Nephron (organoid): ENCODE measurements at regions not wholly inside any gene's neighbourhood (a gene's known extent, or its start where the extent isn't known, plus 50 kb on each side); places are given as distances from the start of the nearest gene placed in this dataset.
A peak's percentile ranks its signal among the peaks of the same experiment; 100 is the strongest.

Experiments used
- H3K27ac Mint-ChIP-seq, 3 experiments: 2 replicates each; pipeline ENCODE4 v1.8.0; 2020; ENCODE audit warnings: mixed read lengths in 3 of 3, mild to moderate bottlenecking in 2 of 3, moderate library complexity in 1 of 3
- H3K27me3 Mint-ChIP-seq: 2 replicates; pipeline ENCODE4 v1.8.0; 2021; ENCODE audit warnings: low read depth, mild to moderate bottlenecking, moderate library complexity, mixed read lengths
- H3K36me3 Mint-ChIP-seq: 2 replicates; pipeline ENCODE4 v1.8.0; 2020; ENCODE audit warnings: low read depth, mixed read lengths
- H3K4me1 Mint-ChIP-seq: 2 replicates; pipeline ENCODE4 v1.8.0; 2020; ENCODE audit warnings: mixed read lengths
- H3K4me3 Mint-ChIP-seq, 3 experiments: 2 replicates each; pipeline ENCODE4 v1.8.0; 2020; ENCODE audit warnings: mild to moderate bottlenecking in 3 of 3, mixed read lengths in 3 of 3, moderate library complexity in 2 of 3
- H3K9me3 Mint-ChIP-seq: 2 replicates; pipeline ENCODE4 v1.8.0; 2020; ENCODE audit warnings: mixed read lengths
- TF ChIP-seq, protein P1 (sequence below), 3 experiments: fragments of 200-600 bp; sonication (generic); IDR thresholded peaks; one replicate each; pipeline ENCODE4 v1.5.0; 2021; ENCODE audit warnings: antibody characterized with exemption in 3 of 3; ENCODE audit not compliant: unreplicated experiment in 3 of 3

DNA sequence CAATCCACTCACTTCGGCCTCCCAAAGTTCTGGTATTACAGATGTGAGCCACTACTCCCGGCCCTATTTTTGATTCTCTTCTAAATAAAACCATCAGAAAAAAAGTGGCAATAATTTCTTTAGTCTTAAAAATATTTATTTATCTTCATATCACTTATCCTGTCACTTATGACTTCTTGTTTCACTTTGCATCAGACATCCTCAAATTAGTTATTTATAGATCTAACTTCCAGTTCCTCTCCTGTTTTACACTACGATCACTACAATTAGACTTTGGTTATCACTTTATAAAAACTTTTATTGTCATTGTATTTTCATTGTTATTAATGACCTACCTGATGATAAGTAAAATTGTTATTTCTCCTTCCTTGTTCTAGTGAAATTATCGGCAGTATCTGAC, 783.4 kb upstream of the BRINP3 start:
- H3K4me1 Mint-ChIP-seq: no peaks in the 10 kb centered on the region

DNA sequence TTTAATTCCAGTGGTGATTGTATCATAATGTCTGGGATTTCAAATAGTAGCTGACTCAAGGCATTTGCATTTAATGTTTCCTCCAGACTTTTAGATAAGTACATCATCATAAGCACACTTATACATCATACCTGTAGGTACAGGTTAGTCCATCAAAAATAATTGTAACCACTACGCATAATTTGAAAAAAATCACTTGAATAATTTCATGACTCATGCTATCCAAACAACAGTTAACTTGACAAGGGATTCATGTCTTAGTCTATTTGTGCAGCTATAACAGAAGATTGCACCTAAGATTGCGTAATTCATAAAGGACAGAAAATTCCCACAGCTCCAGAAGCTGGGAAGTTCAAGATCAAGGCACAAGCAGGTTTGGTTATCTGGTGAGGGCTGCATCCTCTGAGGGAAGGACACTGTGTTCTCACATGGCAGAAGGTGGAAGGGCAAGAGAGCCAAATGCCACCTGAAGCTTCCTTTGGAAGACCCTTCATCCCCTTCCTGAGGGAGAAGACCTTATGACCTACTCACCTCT, 801.7 kb upstream of the BRINP3 start:
- Mint-ChIP-seq H3K4me3 (no peak overlapping the region), H3K27me3 (no peaks in the 10 kb centered on the region), H3K36me3 (no peaks in the 10 kb centered on the region), H3K9me3 (peaks cover 16% of the 10 kb centered on the region), H3K4me1 (no peaks in the 10 kb centered on the region), H3K27ac (no peak overlapping the region)
- TF ChIP-seq, protein P1, sequence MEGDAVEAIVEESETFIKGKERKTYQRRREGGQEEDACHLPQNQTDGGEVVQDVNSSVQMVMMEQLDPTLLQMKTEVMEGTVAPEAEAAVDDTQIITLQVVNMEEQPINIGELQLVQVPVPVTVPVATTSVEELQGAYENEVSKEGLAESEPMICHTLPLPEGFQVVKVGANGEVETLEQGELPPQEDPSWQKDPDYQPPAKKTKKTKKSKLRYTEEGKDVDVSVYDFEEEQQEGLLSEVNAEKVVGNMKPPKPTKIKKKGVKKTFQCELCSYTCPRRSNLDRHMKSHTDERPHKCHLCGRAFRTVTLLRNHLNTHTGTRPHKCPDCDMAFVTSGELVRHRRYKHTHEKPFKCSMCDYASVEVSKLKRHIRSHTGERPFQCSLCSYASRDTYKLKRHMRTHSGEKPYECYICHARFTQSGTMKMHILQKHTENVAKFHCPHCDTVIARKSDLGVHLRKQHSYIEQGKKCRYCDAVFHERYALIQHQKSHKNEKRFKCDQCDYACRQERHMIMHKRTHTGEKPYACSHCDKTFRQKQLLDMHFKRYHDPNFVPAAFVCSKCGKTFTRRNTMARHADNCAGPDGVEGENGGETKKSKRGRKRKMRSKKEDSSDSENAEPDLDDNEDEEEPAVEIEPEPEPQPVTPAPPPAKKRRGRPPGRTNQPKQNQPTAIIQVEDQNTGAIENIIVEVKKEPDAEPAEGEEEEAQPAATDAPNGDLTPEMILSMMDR (IDR thresholded peaks at IDR 0.05; ENCODE audit: unreplicated experiment in 3 of 3): no peak

More for the DNA sequence above, 783.4 kb upstream of the BRINP3 start:
- Mint-ChIP-seq H3K9me3 (no peaks in the 10 kb centered on the region), H3K36me3 (no peaks in the 10 kb centered on the region), H3K27ac (no peak overlapping the region), H3K4me3 (no peak overlapping the region), H3K27me3 (no peaks in the 10 kb centered on the region)
- TF ChIP-seq, protein P1 (IDR thresholded peaks at IDR 0.05; ENCODE audit: unreplicated experiment in 3 of 3): no peak

DNA sequence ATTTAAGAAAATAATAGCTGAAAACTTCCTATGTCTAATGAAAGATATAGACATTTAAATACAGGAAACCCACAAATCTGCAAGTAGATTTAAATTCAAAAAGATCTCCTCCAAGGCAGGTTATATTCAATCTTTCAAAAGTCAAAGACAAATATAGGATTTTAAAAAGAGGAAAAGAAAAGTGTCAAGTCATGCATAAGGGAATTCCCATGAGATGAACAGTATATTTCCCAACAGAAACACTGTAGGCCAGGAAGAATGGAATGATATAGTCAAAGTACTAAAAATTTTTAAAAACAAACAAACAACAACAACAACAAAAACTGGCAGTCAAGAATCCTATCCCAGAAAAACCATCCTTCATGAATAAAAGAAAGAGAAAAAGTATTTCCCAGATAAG, 806.5 kb upstream of the BRINP3 start:
- Mint-ChIP-seq H3K4me1 (no peaks in the 10 kb centered on the region), H3K4me3 (no peak overlapping the region), H3K36me3 (no peaks in the 10 kb centered on the region), H3K9me3 (peaks cover 22% of the 10 kb centered on the region), H3K27ac (no peak overlapping the region), H3K27me3 (no peaks in the 10 kb centered on the region)
- TF ChIP-seq, protein P1 (IDR thresholded peaks at IDR 0.05; ENCODE audit: unreplicated experiment in 3 of 3): no peak

DNA sequence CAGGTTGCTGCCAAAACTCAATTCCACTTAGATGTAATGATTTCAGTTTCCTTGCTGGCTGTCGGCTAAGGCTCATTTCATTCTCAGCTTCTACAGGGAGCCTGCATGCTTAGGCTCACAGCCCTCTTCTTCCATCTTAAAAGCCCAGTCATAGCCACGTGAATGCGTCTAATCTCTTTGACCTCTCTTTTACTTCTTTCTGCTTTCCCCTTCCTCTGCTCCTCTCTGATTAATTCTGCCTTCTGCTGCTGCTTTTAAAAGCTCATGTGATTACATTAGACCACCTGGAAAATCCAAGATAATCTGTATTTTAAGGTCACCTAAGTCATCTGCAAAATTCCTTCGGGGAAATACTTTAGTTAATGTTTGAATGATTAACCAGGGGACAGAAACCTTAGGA, 812.8 kb upstream of the BRINP3 start:
- Mint-ChIP-seq H3K4me1 (no peaks in the 10 kb centered on the region), H3K36me3 (no peaks in the 10 kb centered on the region), H3K27me3 (no peaks in the 10 kb centered on the region)

DNA sequence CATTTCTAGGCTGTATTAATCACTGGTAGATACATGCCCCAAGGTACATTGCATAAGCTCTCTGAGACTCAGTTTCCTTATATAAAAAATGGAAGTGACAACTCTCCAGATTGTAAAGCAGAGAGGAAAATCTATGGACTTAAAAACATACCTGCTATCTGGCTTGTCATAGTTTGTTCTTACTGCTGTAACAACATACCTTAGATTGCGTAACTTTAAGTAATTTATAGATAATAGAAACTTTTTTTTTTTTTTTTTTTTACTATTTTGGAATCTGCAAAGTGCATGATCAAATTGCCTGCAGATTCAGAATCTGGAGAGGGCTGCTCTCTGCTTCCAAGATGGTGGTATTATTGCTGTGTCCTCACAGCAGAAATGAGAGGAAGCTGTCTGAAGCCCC, 827.7 kb upstream of the BRINP3 start:
- Mint-ChIP-seq H3K27me3 (no peaks in the 10 kb centered on the region), H3K36me3 (no peaks in the 10 kb centered on the region), H3K27ac (no peak overlapping the region), H3K4me1 (no peaks in the 10 kb centered on the region), H3K9me3 (peaks cover 4% of the 10 kb centered on the region), H3K4me3 (no peak overlapping the region)
- TF ChIP-seq, protein P1 (IDR thresholded peaks at IDR 0.05; ENCODE audit: unreplicated experiment in 3 of 3): no peak

More for the DNA sequence above, 812.8 kb upstream of the BRINP3 start:
- peak overlapping the region; percentile 54 to 95 (median 73) for H3K27ac Mint-ChIP-seq
- H3K9me3 Mint-ChIP-seq: peaks cover under 1% of the 10 kb centered on the region
- TF ChIP-seq, protein P1 (IDR thresholded peaks at IDR 0.05; ENCODE audit: unreplicated experiment in 3 of 3): no peak
- no peak overlapping the region for H3K4me3 Mint-ChIP-seq

DNA sequence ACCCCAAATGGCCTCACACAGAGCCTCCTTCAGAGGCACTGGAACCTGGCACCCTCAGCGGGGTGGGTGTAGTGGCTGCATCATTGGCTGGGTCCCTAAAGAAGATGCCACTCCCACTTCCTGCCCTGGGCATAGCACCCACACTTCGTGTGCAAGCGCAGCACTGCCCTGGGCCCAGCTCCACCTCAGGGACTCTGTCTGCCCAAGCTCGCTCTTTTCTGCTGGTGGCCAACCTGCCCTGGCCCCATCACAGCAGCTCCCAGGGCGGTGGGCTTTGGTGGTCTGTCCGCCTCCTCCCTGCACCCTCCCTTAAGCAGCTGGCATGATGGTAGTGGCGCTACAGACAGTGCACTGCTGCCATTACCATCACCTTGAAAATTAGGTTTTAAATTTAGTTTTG, 829.3 kb upstream of the BRINP3 start:
- no peaks in the 10 kb centered on the region for H3K4me1 Mint-ChIP-seq
- TF ChIP-seq, protein P1 (IDR thresholded peaks at IDR 0.05; ENCODE audit: unreplicated experiment in 3 of 3): no peak
- peaks cover 4% of the 10 kb centered on the region for H3K9me3 Mint-ChIP-seq
- H3K4me3 Mint-ChIP-seq: no peak overlapping the region
- no peaks in the 10 kb centered on the region for H3K36me3 Mint-ChIP-seq
- no peaks in the 10 kb centered on the region for H3K27me3 Mint-ChIP-seq
- no peak overlapping the region for H3K27ac Mint-ChIP-seq
